HCT116 (cell line): ENCODE measurements at regions not wholly inside any gene's neighbourhood (a gene's known extent, or its start where the extent isn't known, plus 50 kb on each side); places are given as distances from the start of the nearest gene placed in this dataset.
"Not testable (repeated sequence)": the region's sequence is repeated elsewhere in the genome, so short reads cannot be mapped to it uniquely, and the experiment has no call there.

Experiments used
- ATAC-seq: fragments of 200-7000 bp; cut with Tn5 transposase; 2 replicates; pipeline ENCODE4 v1.9.1; 2020; ENCODE audit warnings: mild to moderate bottlenecking, moderate library complexity
- BruUV-seq: library from RNA; stranded (reverse); fragments of 400-500 nt; replicated peaks from 2 replicates; lab custom pipeline; 2021; lab: Mats Ljungman, UMichigan
- CTCF ChIA-PET: fragments of 300-600 bp; sonication (Branson Sonifier 250); formaldehyde crosslinking; loops from one replicate; lab custom pipeline; 2021; ENCODE audit warnings: antibody characterized with exemption; lab: Charles Lee
- POLR2A ChIA-PET: fragments of 300-600, 350-600 bp; sonication (Branson Sonifier 250); formaldehyde crosslinking; loops from one replicate; lab custom pipeline; 2021; ENCODE audit warnings: antibody characterized with exemption; lab: Charles Lee
- RAD21 ChIA-PET, 2 experiments: fragments of 300-600 bp; sonication (Branson Sonifier 250); formaldehyde crosslinking; loops; one replicate each; lab custom pipeline; 2023; ENCODE audit warnings: low total read pairs in 2 of 2; ENCODE audit not compliant: uncharacterized antibody in 2 of 2, unreplicated experiment in 2 of 2, low non-redundant PET in 1 of 2; lab: Charles Lee
- DNase-seq: peaks from one replicate; pipeline ENCODE4 v3.0.0-alpha.2; 2010; ENCODE audit warnings: low read depth, low spot score
- H2AFZ ChIP-seq: fragments of 200-600 bp; shearing (Covaris generic), sonication (generic); 2 replicates; pipeline ENCODE4 v1.6.1; 2017; ENCODE audit warnings: low read depth, mixed run types, mixed read lengths, antibody characterized with exemption, low read length; ENCODE audit not compliant: poor library complexity, severe bottlenecking
- H3K27ac ChIP-seq: 2 replicates; pipeline ENCODE4 v1.5.1; 2012; ENCODE audit warnings: low read depth, low read length
- H3K27me3 ChIP-seq: fragments of 200-600 bp; sonication (generic); 2 replicates; pipeline ENCODE4 v1.6.1; 2016; ENCODE audit warnings: mixed run types, low read length, mixed read lengths; ENCODE audit not compliant: insufficient read depth
- H3K36me3 ChIP-seq, 2 experiments: fragments of 200-500 bp in 1 of 2; fragments of 200-600 bp in 1 of 2; sonication (Bioruptor generic) in 1 of 2; sonication (generic) in 1 of 2; 2 replicates each; pipeline versions ENCODE4 v1.5.1 to v1.6.1; 2014 to 2016; ENCODE audit warnings: low read length in 2 of 2, inconsistent platforms in 1 of 2, mixed read lengths in 1 of 2, mixed run types in 1 of 2; ENCODE audit not compliant: insufficient read depth in 2 of 2, control insufficient read depth in 1 of 2
- H3K4me1 ChIP-seq, 2 experiments: fragments of 200-600 bp in 1 of 2; sonication (generic) in 1 of 2; 2 replicates each; pipeline versions ENCODE4 v1.5.1 to v1.6.1; 2012 to 2017; ENCODE audit warnings: low read length in 2 of 2, inconsistent platforms in 1 of 2, mild to moderate bottlenecking in 1 of 2, mixed read lengths in 1 of 2, mixed run types in 1 of 2, moderate library complexity in 1 of 2; ENCODE audit not compliant: insufficient read depth in 2 of 2, control insufficient read depth in 1 of 2
- H3K4me2 ChIP-seq: fragments of 200-600 bp; sonication (generic); 2 replicates; pipeline ENCODE4 v1.6.1; 2017; ENCODE audit warnings: mixed run types, low read length, mixed read lengths
- H3K4me3 ChIP-seq, 2 experiments: fragments of 200-600 bp in 1 of 2; sonication (generic) in 1 of 2; replicated peaks in 1 of 2; 2 replicates each; pipeline ENCODE4 v1.5.1; 2011 to 2016; ENCODE audit warnings: low read length in 2 of 2, control low read depth in 1 of 2, low read depth in 1 of 2, mild to moderate bottlenecking in 1 of 2, mixed read lengths in 1 of 2, mixed run types in 1 of 2
- H3K79me2 ChIP-seq: fragments of 200-600 bp; sonication (generic); 2 replicates; pipeline ENCODE4 v1.6.1; 2017; ENCODE audit warnings: mild to moderate bottlenecking, mixed run types, low read length, moderate library complexity, mixed read lengths; ENCODE audit not compliant: insufficient read depth
- H3K9ac ChIP-seq: fragments of 200-600 bp; sonication (generic); 2 replicates; pipeline ENCODE4 v1.6.1; 2016; ENCODE audit warnings: low read length, mixed read lengths
- H3K9me2 ChIP-seq: fragments of 200-600 bp; sonication (generic), shearing (Covaris generic); 2 replicates; pipeline ENCODE4 v1.6.1; 2017; ENCODE audit warnings: mixed run types, mild to moderate bottlenecking, moderate library complexity; ENCODE audit not compliant: insufficient read depth
- H3K9me3 ChIP-seq, 2 experiments: fragments of 200-500 bp in 1 of 2; fragments of 200-600 bp in 1 of 2; sonication (Bioruptor generic) in 1 of 2; sonication (generic) in 1 of 2; 2 replicates each; pipeline ENCODE4 v1.6.1; 2014 to 2017; ENCODE audit warnings: low read length in 2 of 2, mixed read lengths in 2 of 2, inconsistent platforms in 1 of 2, low read depth in 1 of 2, mild to moderate bottlenecking in 1 of 2, mixed run types in 1 of 2, moderate library complexity in 1 of 2; ENCODE audit not compliant: control insufficient read depth in 1 of 2, insufficient read depth in 1 of 2
- H4K20me1 ChIP-seq: fragments of 200-600 bp; sonication (generic), shearing (Covaris generic); 2 replicates; pipeline ENCODE4 v1.6.1; 2017; ENCODE audit warnings: mixed run types, mild to moderate bottlenecking, moderate library complexity; ENCODE audit not compliant: insufficient read depth
- intact Hi-C: fragments of 100-400 bp; cut with micrococcal nuclease; formaldehyde crosslinking; loops from 2 replicates; pipeline ENCODE4 v1.10.0; 2022

GRCh38 chr5:21469523-21470101 lies 1383.5 kb downstream of the CDH12 start:
- H4K20me1 ChIP-seq, H3K4me2 ChIP-seq, H3K4me1 ChIP-seq, DNase-seq, H3K9ac ChIP-seq, H3K9me3 ChIP-seq, H3K79me2 ChIP-seq, H3K27ac ChIP-seq, RAD21 ChIA-PET, H3K27me3 ChIP-seq, BruUV-seq, POLR2A ChIA-PET, H2AFZ ChIP-seq, intact Hi-C loops, H3K9me2 ChIP-seq, ATAC-seq, H3K4me3 ChIP-seq, CTCF ChIA-PET, H3K36me3 ChIP-seq: not testable (repeated sequence)

GRCh38 chr5:21467544-21467943 lies 1385.6 kb downstream of the CDH12 start:
- intact Hi-C loops, H3K4me2 ChIP-seq, H3K4me1 ChIP-seq, H3K27ac ChIP-seq, H3K9me2 ChIP-seq, H2AFZ ChIP-seq, CTCF ChIA-PET, DNase-seq, H3K9me3 ChIP-seq, RAD21 ChIA-PET, H3K9ac ChIP-seq, BruUV-seq, H3K4me3 ChIP-seq, POLR2A ChIA-PET, H3K27me3 ChIP-seq, H3K79me2 ChIP-seq, H4K20me1 ChIP-seq, H3K36me3 ChIP-seq, ATAC-seq: not testable (repeated sequence)

GRCh38 chr5:21459744-21460073 lies 1393.4 kb downstream of the CDH12 start:
- H3K4me1 ChIP-seq, CTCF ChIA-PET, intact Hi-C loops, H2AFZ ChIP-seq, H3K27me3 ChIP-seq, H3K27ac ChIP-seq, H3K9ac ChIP-seq, H3K9me2 ChIP-seq, ATAC-seq, DNase-seq, H3K4me3 ChIP-seq, H3K79me2 ChIP-seq, H3K4me2 ChIP-seq, BruUV-seq, H3K36me3 ChIP-seq, H4K20me1 ChIP-seq, RAD21 ChIA-PET, POLR2A ChIA-PET, H3K9me3 ChIP-seq: not testable (repeated sequence)
